IPS-NIHi7 (cell line): ENCODE measurements at regions not wholly inside any gene's neighbourhood (a gene's known extent, or its start where the extent isn't known, plus 50 kb on each side); places are given as distances from the start of the nearest gene placed in this dataset.

ENCODE experiments used
- DNase-seq: peaks from one replicate; pipeline ENCODE4 v3.0.0; 2012; ENCODE audit warnings: mixed read lengths; ENCODE audit errors: extremely low spot score

DNA sequence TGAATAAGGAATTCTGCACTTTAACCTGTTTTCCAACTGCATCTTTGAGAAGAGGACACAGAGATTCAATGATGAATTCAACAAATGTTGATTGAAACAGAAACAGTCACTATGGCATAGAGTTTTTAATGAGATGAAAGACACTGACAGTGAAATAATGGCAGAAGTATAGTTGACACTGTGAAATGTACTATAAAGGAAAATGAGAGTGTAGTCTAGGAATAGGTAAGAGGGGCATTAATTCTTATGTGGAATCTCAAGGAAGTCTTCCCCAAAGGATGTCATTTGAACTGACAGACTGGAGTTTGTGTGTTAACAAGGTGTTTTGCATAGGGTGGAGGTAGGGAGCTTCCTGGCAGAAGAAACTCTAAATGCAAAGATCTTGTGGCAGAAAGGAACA lies 566.2 kb downstream of the TDRD15 start:
- DNase-seq: no peak

- no peak for DNase-seq
These were observed 569.3 kb downstream of the TDRD15 start for GRCh38 chr2:21693081-21693480.

GRCh38 chr2:21694079-21694878 lies 570.5 kb downstream of the TDRD15 start:
- DNase-seq: no peak

GRCh38 chr2:21696900-21697299 lies 573.1 kb downstream of the TDRD15 start:
- DNase-seq: no peak

DNA sequence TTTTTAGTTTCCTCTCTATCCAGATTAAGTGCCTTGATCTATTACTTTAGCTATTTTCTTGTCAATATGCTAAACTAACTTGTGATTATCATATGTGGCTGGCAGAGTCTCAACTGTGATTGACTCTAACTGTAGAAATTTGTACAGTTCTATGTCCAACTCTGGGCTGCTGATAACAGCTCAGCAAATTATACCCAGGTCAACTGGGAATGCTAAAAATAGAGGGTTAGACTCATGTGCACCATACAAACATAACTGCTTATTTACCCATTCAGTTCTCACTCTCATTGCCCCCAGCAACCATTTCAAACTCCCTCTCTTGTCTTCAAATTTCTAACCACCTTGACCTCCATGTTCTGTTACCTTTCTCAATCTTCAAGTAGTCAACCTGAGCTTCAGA lies 576.9 kb downstream of the TDRD15 start:
- DNase-seq: no peak

GRCh38 chr2:21710031-21710430 lies 586.3 kb downstream of the TDRD15 start:
- no peak for DNase-seq

DNA sequence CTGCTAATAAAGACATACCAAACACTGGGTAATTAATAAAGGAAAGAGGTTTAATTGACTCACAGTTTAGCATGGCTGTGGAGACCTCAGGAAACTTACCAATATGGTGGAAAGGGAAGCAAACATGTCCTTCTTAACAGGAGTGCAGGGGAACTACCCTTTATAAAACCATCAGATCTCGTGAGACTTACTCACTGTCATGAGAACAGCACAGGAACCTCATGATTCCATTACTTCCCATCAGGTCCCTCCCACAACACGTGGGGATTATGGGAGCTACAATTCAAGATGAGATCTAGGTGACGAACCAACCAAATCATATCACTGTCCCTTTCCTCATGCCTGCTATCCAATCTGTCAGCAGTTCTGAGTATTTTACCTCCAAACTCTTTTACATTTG lies 586.7 kb downstream of the TDRD15 start:
- DNase-seq: no peak

- DNase-seq: no peak
These were observed 592.1 kb downstream of the TDRD15 start for GRCh38 chr2:21715887-21716286.

DNA sequence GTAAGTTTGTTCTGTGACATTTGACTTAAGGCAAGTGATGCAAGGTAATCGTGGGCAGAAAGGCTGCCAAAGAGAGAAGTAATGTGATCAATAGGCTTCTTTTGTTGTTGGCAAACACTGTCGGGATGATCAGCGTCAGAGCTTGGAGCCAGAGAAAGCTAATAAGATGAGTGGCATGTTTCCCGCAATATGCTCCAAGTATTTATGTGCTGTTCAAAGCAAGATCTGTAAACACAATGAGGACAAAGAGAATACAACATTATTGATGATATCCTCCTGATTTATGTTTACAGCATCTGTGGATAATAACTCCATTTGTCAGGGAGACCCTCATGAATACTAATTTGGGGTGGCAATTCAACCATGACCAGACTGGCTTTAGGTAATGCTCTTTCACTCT lies 603.3 kb downstream of the TDRD15 start:
- DNase-seq: no peak

GRCh38 chr2:21728133-21728532 lies 604.4 kb downstream of the TDRD15 start:
- DNase-seq: no peak

GRCh38 chr2:21730141-21730540 lies 606.4 kb downstream of the TDRD15 start:
- DNase-seq: no peak

DNA sequence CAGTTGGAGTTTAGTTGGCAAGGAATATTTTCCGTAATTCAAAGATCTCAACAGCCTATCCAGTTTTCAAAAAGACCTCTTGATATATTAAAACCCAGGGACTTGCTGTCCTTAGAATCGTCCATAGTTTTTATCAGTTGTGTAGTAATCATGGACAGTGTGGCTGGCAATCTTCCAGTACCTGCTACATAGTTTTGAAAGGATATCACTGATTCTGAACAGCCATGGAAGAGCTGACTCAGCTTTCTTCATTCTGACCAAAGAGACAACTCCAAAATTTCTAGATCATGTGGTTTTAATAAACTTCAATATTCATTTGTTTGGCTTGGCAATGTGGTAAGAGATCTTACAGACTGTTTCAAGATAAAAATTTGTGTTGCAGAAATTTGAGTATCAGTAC lies 616.7 kb downstream of the TDRD15 start:
- DNase-seq: no peak

DNA sequence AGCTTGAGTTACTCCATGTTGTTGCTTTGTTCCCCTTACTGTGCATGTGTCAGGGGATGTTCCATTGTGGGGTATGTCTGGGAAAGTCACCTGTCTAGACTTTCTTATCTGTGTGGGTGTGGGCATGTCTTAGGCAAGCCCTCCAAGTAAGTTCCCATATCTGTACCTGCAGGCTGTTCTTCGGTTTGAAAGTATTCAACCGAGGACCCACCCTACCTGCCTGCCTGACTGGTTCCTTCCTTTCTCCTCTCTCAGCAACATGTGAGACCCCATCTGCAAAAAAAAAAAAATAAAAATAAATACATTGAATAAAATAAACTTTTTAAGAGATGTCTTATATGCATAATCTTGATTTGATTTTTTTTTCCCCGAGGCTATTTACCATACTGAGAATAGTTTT lies 622.7 kb downstream of the TDRD15 start:
- DNase-seq: no peak

DNA sequence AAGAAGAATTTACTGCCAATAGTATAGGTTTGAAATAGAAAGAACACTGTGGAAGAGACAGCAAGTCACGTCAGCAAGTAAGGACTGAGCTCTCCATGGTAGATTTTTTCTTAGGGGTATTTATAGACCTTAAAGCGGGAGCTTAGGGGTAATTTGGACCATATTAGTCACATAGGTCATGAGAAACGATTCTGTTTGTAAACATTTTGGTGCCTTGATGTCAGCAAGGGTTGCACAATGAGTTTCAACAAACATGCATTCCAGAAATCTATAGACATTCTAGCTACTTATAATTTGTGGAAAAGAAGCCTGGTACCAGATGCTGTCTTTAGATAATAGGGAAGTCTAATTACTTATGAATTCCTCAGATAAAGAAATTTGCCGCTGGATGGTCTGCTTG lies 624.7 kb downstream of the TDRD15 start:
- no peak for DNase-seq

DNA sequence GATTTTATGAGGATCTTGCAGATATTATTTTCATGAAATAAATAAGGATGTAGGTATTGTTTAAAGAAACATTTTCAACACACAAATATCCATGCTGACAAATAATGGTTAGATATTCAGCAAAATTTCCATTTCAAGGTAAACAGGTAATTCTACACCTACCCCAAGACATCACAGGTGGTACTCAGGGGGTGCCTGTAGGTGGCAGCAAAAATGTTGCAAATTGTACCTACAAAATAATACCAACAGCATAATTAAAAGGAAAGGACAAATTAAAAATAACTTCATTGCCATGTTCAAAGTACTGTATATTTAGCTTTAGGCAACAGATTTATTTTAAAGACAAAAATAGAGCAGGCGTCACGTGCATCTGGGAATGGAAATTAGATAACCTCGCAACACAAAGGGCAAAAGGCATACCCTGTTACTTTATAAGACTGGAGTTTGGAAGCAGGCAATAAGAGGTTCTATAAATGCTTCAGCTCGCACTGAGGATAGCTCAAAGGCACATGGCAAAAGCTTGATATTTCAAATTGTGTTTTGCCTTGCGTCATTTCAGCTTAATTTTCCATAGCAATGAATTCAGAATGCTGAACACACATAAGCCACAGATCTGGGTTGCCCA lies 630.5 kb downstream of the TDRD15 start:
- peak; percentile 20 for DNase-seq

- DNase-seq: peak; percentile 16
These were observed 634.1 kb downstream of the TDRD15 start for GRCh38 chr2:21757805-21758430.

- no peak for DNase-seq
These were observed 636.1 kb downstream of the TDRD15 start for GRCh38 chr2:21759819-21760218.

DNA sequence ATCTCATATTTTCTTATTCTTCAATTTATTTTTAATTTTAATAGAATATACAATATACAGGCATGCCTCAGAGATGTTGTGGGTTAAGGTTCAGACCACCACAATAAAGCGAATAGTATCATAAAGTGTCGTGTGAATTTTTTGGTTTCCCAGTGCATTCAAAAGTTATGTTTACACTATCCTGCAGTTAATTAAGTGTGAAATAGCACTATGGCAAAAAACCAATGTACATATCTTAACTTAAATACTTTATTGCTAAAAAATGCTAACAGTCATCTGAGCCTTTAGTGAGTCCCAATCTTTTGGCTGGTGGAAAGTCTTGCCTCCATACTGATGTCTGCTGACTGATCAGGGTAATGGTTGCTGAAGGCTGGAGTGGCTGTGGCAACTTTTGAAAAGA lies 637.6 kb downstream of the TDRD15 start:
- no peak for DNase-seq

GRCh38 chr2:21763501-21763900 lies 639.7 kb downstream of the TDRD15 start:
- DNase-seq: no peak

DNA sequence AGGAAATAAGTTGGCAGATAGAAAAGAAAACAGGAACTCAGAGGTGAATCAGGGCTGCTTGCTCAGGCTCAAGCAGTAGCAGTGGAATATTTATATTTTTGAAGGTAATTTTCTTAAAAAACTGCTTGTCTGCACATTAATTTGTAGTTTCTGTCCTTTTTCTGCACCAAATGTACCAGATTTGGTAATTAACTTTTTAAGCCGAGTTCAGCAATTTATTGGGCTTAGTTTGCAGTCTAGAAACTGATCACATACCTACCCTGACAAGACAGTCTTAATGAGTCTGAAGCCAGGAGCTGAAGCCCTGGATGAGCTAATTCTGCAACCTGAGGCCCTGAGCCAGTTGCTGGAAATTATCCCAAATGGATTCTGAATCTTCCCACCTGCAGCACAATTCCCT lies 647.0 kb downstream of the TDRD15 start:
- no peak for DNase-seq

DNA sequence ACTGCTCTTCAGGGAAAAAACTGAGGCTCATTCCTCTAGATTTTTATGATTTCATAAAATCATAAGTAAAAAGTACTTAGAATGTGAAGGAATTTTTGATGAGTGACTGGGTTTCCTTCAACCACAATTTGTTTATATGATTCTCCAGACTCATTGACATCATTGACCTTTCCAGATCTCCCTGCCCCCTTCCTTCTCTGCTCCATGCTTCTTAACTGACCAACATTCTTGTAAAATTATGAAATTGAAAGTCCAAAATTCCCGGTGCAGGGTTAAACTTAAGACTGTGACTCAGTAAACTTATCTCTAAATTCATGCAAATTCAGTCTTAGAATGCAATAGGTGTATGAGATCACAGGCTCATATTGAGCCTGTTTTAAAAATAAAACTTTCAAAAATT lies 648.9 kb downstream of the TDRD15 start:
- no peak for DNase-seq

DNA sequence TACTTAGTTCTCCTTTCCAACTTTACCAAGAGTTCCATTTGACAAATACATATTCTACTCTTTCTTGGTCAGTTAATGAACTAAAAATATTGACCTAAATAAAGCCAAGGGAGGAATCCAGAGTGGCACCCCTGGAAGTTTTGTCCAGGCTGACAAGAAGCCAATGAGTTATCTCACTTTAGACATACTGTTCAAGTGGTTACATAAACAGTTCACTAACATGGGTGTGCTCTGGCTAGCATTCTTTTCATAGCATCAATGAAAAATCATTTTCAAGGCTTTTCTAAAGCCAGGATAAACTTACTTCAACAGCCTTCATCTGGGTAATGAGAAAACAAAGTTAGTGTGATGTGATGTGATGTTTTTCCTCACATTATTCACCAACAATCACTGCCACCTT lies 649.4 kb downstream of the TDRD15 start:
- DNase-seq: no peak

DNA sequence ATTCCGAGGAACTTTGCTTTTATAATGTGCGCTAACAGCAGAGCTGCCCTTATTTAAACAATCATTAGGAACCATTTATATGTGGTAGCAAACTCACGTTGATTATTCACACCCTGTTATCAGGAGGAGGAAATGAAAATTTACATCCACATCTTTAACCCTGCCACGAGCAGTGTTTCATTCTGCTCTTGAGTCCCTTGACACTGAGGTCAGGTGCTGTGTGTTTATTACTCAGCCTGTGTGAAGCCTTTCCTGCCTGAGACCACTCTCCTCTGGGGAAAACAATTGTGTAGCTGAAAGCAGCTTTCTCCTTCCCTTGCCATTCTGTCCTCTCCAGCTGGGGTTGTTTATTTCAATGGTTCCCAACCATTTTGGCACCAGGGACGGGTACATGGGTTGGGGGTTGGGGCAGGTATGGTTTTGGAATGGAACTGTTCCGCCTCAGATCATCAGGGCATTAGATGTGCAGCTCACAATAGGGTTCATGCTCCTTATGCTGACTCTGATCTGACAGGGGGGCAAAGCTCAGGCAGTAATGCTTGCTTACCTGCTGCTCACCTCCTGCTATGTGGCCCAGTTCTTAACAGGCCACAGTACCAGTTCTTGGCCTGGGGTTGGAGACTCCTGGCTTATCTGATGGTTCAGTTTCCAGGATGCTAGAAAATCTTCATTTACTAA lies 651.1 kb downstream of the TDRD15 start:
- DNase-seq: no peak
